ENCODE measurements at regions not wholly inside any gene's neighbourhood (a gene's known extent, or its start where the extent isn't known, plus 50 kb on each side); places are given as distances from the start of the nearest gene placed in this dataset.

GRCh38 chr1:219527994-219528393, 84.9 kb downstream of the ZC3H11B start:
- no peak for TF ChIP-seq CTCF (optimal IDR thresholded peaks at IDR 0.05 in 1 of 3, IDR thresholded peaks at IDR 0.05 in 1 of 3, conservative IDR thresholded peaks at IDR 0.05 in 1 of 3; ENCODE audit: extremely low read depth in 1 of 3, insufficient read depth in 2 of 3, low read length in 3 of 3)
- no peak for TF ChIP-seq EZH2 (IDR thresholded peaks at IDR 0.05; ENCODE audit: low read length)
